TTC549 (cell line): ENCODE measurements at regions not wholly inside any gene's neighbourhood (a gene's known extent, or its start where the extent isn't known, plus 50 kb on each side); places are given as distances from the start of the nearest gene placed in this dataset.
"Not testable (repeated sequence)": the region's sequence is repeated elsewhere in the genome, so short reads cannot be mapped to it uniquely, and the experiment has no call there.

ENCODE experiments used
- FAIRE-seq: peaks from 2 replicates; lab custom pipeline; 2012; peaks lifted over from hg19 to GRCh38; lab: Jason Lieb, UNC

DNA sequence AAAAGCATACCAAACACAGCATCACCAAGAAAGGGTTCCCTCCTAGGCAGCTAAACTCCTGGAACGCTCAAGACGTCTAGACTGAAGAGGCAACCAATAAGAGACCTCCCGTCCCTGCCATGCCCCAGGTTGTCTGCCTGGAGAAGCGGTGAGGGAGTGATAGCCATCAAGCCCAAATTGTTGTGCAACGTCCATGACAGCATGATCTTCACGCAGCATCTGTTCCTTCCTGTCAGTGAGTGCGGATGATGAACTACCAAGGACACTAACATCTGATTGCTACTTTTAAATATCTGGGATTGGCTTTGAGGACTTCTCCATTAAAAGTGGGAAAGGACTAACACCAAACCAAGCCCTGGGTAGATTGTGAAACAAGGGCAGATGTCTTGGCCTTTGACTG is 149.7 kb downstream of the TXNL1 start:
- FAIRE-seq, result no peak

DNA sequence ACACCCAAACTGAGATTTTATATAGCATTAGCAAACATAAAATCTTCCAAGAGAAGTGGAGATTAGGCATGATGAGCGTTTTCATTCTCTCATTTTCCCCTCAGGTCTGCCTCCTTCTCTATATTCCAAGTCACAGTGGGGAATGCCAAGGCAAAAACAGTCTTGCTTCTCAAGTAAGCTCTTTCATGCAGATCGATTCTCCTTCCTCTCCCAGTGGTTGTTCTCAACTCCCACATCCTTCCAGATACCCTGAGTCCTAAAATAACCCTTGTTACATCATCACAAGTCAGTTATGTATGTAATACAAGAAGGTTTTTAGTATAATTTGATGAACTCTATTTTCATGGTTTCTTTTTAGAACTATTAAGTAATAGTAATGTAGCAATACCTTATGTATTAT is 150.6 kb downstream of the TXNL1 start:
- no peak for FAIRE-seq

DNA sequence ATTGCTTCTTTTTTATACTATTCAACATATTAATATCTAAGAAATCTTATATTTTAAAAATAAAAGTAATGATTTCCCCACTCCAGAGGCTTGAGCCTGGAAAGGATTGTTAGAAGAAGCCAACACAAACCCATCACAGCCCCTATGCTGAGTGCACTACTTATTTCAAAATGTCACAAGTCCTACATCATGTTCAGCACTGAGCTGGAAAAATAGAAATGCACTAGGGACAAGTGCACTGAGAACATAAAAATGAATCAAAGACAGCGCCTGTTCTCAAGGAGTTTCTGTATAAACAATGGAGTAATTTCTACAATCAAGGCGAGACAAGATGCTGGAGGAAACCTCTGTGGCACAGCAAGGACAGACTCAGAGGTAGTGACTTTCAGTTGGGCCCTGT is 155.0 kb downstream of the TXNL1 start:
- no peak for FAIRE-seq

DNA sequence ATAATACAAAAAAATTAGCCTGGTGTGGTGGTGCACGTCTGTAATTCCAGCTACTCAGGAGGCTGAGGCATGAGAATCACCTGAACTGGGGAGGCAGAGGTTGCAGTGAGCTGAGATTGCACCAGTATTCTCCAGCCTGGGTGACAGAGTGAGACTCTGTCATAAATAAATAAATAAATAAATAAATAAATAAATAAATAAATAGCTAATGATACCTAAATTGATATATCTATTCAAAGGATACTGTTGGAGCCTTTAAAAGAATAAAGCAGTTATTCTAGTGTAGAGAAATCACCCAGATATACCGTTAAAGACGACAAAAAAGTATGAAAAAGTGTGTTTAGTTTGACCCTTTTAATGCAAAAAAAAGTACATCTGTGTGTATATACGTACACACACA is 155.6 kb downstream of the TXNL1 start:
- FAIRE-seq, result not testable (repeated sequence)

DNA sequence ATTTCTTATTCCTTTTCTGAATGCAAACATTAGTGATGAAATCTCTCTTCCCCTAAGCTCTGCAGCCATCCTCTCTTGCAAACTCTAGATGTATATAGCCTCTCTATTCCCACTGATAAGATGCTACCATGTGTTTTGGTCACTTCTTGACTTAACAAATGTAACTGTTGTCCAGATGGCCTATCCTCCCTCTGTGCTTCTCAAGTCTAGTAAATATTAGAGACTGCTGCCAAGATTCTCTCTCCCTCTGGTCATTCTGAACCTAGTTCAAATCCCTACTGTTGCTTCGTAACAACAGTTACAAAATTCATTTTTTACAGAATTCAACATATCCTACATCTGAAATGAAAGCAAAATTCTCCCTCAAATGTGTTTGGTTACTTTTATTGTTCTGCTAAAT is 156.6 kb downstream of the TXNL1 start:
- FAIRE-seq, result no peak

DNA sequence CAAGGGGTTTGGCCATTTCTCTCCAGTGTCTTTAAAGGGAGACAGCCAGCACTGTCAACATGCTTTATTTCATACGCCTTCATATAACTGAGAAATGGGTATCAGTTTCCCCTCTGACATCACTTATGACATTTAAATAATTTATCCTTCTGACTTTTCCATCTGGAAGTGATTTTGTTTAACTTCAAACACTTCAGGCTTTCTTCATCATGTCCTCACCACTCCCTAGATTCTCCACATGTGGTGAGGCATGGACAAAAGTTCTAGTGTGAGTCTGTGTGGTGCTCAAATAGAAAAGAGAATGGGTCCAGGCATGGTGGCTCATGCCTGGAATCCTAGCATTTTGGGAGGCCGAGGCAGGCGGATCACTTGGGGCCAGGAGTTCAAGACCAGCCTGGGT is 158.6 kb downstream of the TXNL1 start:
- FAIRE-seq, result no peak

DNA sequence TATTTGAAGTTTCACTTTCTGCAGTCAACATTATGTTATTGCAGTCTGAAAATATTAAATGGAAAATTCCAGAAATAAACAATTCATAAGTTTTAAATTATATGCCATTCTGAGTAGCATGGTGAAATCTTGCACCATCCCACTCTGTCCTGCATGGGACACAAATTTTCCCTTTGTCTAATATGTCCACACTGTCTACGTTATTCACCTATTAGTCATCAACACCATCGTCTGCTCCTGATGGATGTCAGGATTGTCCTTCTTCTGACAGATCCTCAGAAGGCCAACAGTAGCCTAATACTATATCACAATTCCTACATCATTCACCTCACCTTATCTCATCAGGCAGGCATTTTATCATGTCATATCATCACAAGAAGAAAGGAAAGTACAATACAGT is 163.1 kb downstream of the TXNL1 start:
- FAIRE-seq, result no peak

DNA sequence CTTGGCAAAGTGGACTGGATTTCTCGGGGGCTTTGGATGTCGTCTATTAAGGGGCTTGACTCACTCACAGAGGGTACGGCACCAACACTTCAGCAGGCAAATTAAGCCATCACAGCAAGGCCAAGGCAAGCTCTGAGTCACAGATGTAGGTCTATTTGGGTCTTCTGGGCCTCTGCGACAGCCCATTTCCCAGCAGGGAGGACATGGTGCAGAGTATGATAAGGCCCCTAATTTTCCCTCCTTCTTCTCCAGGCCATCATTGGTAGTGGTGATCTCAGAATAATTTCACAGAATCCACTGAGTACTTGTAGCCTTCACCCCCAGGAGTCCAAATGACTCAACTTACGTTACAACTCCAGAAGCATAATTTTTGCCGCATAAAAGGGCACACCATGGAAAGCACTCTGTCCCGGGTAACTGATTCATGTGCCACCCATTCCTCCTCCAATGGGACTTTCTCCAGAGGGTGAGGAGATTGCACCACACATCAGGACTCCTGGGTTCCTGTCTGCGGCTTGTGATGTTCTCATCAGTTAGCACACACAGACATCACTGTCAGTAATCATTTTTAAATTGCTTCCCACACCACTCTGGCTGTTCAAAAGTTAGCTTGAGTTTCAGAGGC is 164.9 kb downstream of the TXNL1 start:
- no peak for FAIRE-seq

DNA sequence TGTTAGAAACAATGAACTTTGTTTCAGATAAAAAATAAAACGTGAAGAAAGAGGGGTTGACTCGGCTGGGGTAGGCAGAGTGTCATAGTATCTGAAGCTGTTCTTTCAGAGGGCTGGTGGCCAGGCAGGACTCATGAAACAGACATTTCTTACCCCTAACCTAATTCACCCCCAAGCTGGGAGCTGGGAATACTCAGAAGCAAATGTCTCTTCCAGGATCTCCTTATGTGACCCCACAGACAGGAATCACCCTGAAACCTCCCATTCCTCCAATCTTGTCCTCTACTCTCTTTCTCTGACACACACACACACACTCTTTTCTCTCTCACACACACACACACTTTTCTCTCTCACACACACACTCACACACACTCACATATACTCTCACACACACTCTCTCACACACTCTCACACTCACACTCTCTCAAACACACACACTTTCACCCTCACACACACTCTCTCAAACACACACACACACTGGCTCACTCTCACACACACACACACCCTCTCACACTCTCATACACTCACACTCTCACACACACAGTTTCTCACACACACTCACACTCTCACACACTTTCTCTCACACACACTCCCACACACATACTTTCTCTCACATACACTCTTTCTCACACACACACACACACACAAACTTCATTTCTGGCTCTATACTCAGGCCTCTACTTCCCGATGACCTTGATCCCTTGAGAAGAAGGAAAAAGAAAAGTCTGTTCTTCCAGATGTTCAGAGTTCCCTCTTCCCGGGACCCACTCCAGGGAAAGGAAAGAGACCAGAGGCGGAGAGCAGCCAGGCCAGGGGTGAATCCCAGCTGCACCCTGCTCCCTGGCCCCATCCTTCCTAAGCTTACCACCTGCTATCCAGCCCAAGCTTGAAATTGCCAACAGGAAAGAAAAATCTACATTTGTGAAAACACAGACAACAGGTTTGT is 167.7 kb downstream of the TXNL1 start:
- no peak for FAIRE-seq

DNA sequence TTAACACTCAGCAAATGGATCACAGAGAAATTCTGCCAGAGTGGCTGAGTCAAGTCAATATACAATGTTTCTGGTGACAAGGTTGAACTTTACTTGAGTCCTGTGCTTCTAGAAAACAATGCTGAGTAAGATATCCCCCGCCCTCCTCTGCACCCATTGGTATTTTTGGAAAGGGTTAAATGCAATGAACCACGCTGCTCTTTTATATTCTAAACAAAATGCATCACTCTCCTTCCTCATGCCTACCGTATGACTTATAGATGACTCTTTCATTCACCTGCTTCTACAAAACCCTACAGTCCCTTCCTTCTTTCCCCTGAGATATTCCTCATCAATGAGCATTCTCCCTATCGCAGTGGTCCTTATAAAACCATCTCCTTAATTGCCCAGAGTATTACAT is 168.8 kb downstream of the TXNL1 start:
- FAIRE-seq, result no peak

DNA sequence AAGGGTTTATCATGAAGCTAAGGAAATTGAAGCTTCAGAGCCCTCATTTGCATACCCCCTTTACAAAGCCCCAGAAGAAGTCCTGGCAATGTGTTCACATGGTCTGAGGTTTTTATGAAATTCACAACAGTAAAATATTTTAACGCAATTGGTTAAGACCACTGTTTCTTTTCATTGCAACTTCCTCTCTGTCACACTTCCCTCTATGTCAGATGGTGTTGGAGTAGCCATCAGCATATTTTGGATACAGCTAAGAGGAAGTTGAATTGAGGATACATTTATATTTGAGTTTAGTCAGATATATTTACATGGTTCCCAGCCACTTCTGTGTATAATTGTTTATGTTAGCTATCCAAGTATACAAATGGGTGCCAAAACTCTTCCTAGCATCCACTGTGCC is 170.0 kb downstream of the TXNL1 start:
- FAIRE-seq, result no peak

DNA sequence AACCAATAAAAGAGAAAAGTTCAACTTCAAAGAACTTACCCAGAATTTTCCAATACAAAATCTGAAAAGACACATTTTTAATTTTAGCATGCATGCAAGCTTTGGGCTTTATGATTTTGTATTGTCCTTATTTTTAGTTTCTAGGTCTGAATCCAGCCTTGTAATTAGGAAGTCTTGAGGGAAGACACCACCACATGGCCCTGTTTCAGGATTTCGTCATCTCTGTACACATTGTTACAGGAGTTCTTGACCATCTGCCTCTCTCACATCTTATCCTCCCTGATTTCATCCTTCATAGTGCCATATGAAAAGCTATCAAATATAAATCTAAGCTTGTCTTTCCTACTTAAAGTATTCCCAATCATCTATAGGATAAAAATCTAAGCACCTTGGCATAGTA is 176.1 kb downstream of the TXNL1 start:
- FAIRE-seq, result no peak

DNA sequence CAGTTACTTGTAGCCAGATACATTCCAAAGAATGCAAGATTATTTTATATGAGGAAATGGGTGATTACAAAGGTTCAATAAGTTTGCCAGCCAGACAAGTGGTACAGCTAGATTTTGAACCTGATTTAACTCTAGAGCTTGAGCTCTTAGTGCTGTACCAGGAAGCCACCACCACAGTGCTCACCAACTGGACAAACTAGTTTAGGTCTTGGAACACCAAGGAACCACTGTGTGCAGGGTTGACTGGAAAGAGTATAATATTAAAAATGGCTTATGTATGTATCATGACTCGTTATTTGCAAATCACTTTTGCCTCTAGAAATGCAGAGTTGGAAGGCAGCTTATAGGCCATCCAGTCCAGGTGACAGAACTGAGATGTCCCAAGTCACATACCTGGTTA is 177.2 kb downstream of the TXNL1 start:
- no peak for FAIRE-seq

DNA sequence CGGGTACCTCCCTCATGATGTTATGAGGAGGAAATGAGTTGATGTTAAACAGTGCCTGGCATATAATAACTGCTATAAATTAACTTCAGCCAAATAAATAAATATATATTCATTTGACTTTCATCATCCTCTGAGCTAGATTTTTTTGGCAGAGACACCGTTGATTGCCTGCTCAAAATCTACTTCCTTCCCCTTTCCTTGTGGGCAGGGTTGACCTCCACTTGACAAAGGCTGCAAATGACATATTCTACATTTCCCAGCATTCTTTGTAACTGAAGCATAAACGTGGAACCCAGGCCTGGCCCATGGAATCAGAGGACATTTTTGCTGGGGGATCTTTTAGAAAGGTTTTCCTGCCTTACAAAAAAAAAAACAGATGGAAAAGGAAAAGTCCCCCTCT is 177.8 kb downstream of the TXNL1 start:
- FAIRE-seq, result no peak

DNA sequence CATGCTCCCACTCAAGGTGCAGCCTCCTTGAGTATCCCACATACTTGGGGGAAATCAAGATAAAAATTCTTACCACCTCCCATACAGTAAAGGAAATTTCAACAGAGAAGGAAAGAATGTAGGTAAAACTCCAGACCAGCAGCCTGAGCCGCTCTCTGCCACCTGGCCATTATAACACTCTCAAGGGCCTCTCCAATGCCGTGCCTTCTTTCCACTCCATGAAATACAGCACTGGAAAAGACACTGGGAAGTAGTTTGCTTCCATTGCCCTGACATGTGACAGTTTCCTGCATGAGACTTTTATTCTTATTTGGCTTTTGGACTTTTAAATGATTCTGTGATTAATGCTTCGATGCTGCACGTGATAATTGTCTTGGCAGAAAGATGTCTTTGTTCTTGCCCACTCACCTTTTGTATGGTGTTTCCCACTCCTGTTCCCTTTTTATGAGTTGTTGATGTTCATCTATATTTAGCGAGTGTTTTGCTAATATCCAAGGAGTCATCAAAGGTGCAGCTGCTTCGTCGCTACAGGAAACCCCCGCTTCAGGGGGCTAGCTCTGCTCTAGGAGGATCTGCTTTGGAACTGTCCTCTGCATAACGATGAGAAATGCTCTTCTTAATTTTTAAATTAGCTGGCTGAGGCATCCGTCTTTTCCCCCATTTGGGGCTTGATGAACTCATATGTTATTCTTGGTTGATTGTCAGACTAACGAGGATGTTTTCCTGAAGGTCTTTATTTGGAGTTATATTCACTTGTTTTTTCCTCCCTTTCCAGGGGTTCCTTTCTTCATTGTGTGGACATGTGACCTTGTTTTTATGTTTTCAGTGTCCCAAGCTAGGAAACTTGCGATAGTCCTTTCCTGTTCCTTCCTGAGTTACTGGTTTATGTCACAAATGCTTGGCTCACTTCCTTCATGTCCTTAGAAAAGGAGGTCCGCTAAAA is 179.4 kb downstream of the TXNL1 start:
- FAIRE-seq, result no peak

DNA sequence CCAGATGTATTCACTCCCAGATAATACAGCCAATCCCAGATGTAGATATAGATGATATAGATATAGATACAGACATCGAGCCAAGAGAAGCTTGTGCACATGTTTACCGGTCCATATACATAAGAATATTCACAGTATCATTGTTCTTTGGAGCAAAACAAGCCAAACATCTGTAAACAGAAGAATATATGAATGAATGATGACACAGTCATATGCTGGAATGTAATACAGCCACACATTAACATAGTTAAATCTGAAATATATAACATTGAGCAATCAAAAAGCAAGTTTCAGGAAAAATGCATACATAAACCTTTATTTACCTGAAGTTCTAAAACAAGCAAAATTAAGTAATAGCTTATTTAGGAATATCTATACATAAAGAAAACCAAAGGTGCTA is 182.5 kb downstream of the TXNL1 start:
- no peak for FAIRE-seq

DNA sequence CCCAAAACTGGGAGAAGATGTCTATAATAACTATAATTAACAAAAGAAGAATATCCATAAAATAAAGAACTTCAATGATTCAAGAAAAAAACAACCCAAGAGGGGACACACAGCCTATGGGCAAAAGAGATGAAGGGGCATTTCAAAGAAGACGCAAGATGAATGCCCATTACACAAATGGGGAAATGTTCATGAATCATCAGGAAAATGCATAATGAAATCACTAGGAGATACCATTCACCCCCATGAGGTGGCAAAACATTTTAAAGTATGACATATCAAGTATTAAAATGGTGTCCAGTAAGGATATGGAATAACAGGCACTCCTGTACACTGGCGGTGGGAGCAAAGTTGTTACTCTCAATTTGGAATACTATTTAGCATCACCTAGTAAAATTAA is 183.3 kb downstream of the TXNL1 start:
- no peak for FAIRE-seq

DNA sequence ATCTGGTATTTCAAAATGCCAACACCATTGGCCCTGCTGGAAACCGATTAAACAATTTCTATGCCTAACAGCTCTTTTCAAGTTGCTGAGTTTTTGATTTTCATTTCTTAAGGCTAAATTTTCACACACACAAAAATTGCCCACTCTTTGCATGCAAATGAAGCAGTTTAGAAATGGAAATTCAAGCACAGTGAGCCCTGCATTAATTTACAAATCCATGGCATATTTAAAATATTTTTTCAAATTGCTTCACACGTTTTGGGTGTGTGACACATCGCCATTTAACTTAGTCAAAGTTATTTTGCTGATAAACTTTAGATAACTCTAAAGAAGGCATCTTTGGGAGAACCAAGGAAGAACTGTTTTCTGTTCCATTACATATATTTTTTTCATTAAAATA is 184.8 kb downstream of the TXNL1 start:
- FAIRE-seq, result no peak

DNA sequence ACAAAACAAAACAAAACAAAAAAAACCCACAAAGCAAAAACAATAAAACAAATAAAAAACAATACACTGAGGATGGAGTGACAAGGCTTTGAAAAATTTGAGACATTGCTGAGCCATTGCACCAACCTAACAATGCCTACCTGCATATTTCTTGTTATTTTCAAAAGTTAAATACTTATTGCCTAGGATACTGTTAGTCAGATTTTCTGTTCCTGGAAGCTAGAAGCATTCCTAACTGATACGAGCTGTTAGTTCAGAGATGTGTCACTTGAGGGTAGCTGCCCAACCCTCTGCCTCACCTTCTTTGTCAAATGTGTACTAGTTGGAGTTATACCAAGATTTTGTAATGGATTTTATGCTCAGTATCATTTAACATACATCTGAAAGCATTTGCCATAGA is 187.2 kb downstream of the TXNL1 start:
- FAIRE-seq, result no peak

DNA sequence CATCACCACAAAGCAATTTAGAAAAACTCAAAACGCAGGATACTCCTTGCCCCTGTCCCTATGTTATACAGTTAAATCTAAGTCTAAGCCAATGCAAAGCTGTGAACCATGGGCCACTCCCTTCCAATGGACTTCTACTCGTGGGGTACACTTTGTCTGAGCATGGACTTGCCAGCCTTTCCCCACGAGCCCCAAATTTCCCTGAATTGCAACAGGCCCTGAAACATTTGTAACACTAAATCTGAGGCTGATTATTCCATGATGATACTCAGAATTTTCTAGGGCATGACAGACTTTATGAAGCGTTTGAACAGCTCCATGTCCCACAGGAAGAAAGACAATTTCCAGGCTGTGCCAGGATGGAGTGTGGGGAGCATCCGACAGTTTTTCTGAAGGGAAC is 189.6 kb downstream of the TXNL1 start:
- FAIRE-seq, result no peak

DNA sequence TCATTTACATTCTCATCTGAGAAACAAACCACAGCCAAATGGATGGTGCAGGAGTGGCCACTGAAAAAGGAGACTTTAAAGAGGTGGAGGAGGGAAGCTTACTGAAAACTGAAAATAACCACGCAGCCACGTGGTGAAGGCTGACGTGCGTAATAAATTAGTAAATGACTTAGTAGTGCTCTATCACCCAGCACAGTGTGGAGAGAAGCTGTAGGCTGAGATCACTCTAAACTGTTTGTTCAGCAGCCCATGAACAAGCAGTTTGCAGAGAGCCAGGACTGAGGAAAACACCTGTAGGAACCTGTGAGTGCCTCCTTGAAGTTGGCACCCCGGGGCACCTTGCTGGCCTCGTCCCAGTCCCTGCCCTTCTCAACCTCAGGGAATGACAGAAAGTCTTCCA is 193.0 kb downstream of the TXNL1 start:
- no peak for FAIRE-seq

DNA sequence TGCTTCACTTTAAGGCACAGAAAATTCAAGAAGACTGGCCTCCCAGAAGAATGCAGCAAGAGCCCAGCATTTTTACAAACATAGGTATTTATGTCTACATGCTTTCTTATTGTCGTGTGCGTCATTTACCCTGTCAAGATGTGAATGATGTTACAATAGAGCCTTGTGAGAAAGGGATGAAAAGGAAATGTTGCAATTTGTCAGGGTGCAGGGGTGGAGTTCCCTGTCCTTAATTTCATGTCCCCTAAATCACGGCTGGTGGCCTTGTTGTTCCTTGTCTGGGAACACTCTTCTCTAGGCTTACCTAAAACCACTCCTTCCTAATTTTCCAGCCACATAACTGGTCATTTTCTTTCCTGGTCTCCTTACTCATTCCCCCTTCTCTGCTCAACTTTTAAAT is 194.2 kb downstream of the TXNL1 start:
- no peak for FAIRE-seq
